ENCODE measurements at regions not wholly inside any gene's neighbourhood (a gene's known extent, or its start where the extent isn't known, plus 50 kb on each side); places are given as distances from the start of the nearest gene placed in this dataset.

- no peaks in the 10 kb centered on the region for H4K20me1 ChIP-seq (ENCODE audit: insufficient read depth, low read length)
- H3K4me3 ChIP-seq (ENCODE audit: insufficient read depth, low read length), result no peak overlapping the region
- no peak overlapping the region for H3K4me2 ChIP-seq (ENCODE audit: insufficient read depth, low read length)
- H3K9me3 ChIP-seq (ENCODE audit: low read depth, low read length), result peaks cover 4% of the 10 kb centered on the region
- no peaks in the 10 kb centered on the region for H3K4me1 ChIP-seq (ENCODE audit: insufficient read depth, low read length)
- no peak overlapping the region for H2AFZ ChIP-seq (ENCODE audit: low read length)
- no peaks in the 10 kb centered on the region for H3K27me3 ChIP-seq (ENCODE audit: insufficient read depth, low read length)
- TF ChIP-seq CTCF (IDR thresholded peaks at IDR 0.05; ENCODE audit: extremely low read depth, low read depth, low read length), result no peak
- H3K79me2 ChIP-seq (ENCODE audit: insufficient read depth, low read length), result no peaks in the 10 kb centered on the region
- no peak overlapping the region for H3K27ac ChIP-seq (ENCODE audit: low read depth, low read length)
- no peak for DNase-seq (ENCODE audit: insufficient read length, low spot score, missing footprints)
- H3K36me3 ChIP-seq (ENCODE audit: insufficient read depth, low read length), result no peaks in the 10 kb centered on the region
These were observed 117.5 kb downstream of the TENT4A start for GRCh38 chr5:6830643-6831239.

GRCh38 chr5:6831678-6832671, 118.7 kb downstream of the TENT4A start:
- no peaks in the 10 kb centered on the region for H3K79me2 ChIP-seq (ENCODE audit: insufficient read depth, low read length)
- no peak overlapping the region for H3K4me3 ChIP-seq (ENCODE audit: insufficient read depth, low read length)
- H3K36me3 ChIP-seq (ENCODE audit: insufficient read depth, low read length), result no peaks in the 10 kb centered on the region
- H2AFZ ChIP-seq (ENCODE audit: low read length), result no peak overlapping the region
- no peaks in the 10 kb centered on the region for H3K27me3 ChIP-seq (ENCODE audit: insufficient read depth, low read length)
- no peak for TF ChIP-seq CTCF (IDR thresholded peaks at IDR 0.05; ENCODE audit: extremely low read depth, low read depth, low read length)
- no peak for DNase-seq (ENCODE audit: insufficient read length, low spot score, missing footprints)
- H3K4me2 ChIP-seq (ENCODE audit: insufficient read depth, low read length), result no peak overlapping the region
- H3K4me1 ChIP-seq (ENCODE audit: insufficient read depth, low read length), result no peaks in the 10 kb centered on the region
- no peak overlapping the region for H3K27ac ChIP-seq (ENCODE audit: low read depth, low read length)
- peaks cover 4% of the 10 kb centered on the region for H3K9me3 ChIP-seq (ENCODE audit: low read depth, low read length)
- H4K20me1 ChIP-seq (ENCODE audit: insufficient read depth, low read length), result no peaks in the 10 kb centered on the region

GRCh38 chr5:6832994-6833393, 119.8 kb downstream of the TENT4A start:
- no peak for DNase-seq (ENCODE audit: insufficient read length, low spot score, missing footprints)
- no peak overlapping the region for H2AFZ ChIP-seq (ENCODE audit: low read length)
- H3K4me2 ChIP-seq (ENCODE audit: insufficient read depth, low read length), result no peak overlapping the region
- no peak overlapping the region for H3K27ac ChIP-seq (ENCODE audit: low read depth, low read length)
- H3K79me2 ChIP-seq (ENCODE audit: insufficient read depth, low read length), result no peaks in the 10 kb centered on the region
- no peak for TF ChIP-seq CTCF (IDR thresholded peaks at IDR 0.05; ENCODE audit: extremely low read depth, low read depth, low read length)
- peaks cover 4% of the 10 kb centered on the region for H3K9me3 ChIP-seq (ENCODE audit: low read depth, low read length)
- no peak overlapping the region for H3K4me3 ChIP-seq (ENCODE audit: insufficient read depth, low read length)
- no peaks in the 10 kb centered on the region for H4K20me1 ChIP-seq (ENCODE audit: insufficient read depth, low read length)
- H3K4me1 ChIP-seq (ENCODE audit: insufficient read depth, low read length), result no peaks in the 10 kb centered on the region
- no peaks in the 10 kb centered on the region for H3K27me3 ChIP-seq (ENCODE audit: insufficient read depth, low read length)
- H3K36me3 ChIP-seq (ENCODE audit: insufficient read depth, low read length), result no peaks in the 10 kb centered on the region

GRCh38 chr5:6833406-6833805, 120.2 kb downstream of the TENT4A start:
- H3K27ac ChIP-seq (ENCODE audit: low read depth, low read length), result no peak overlapping the region
- DNase-seq (ENCODE audit: insufficient read length, low spot score, missing footprints), result no peak
- H3K4me3 ChIP-seq (ENCODE audit: insufficient read depth, low read length), result no peak overlapping the region
- no peak overlapping the region for H2AFZ ChIP-seq (ENCODE audit: low read length)
- no peaks in the 10 kb centered on the region for H4K20me1 ChIP-seq (ENCODE audit: insufficient read depth, low read length)
- no peaks in the 10 kb centered on the region for H3K79me2 ChIP-seq (ENCODE audit: insufficient read depth, low read length)
- no peaks in the 10 kb centered on the region for H3K27me3 ChIP-seq (ENCODE audit: insufficient read depth, low read length)
- H3K9me3 ChIP-seq (ENCODE audit: low read depth, low read length), result peaks cover 4% of the 10 kb centered on the region
- TF ChIP-seq CTCF (IDR thresholded peaks at IDR 0.05; ENCODE audit: extremely low read depth, low read depth, low read length), result no peak
- no peak overlapping the region for H3K4me2 ChIP-seq (ENCODE audit: insufficient read depth, low read length)
- no peaks in the 10 kb centered on the region for H3K36me3 ChIP-seq (ENCODE audit: insufficient read depth, low read length)
- no peaks in the 10 kb centered on the region for H3K4me1 ChIP-seq (ENCODE audit: insufficient read depth, low read length)
